ENCODE measurements at regions not wholly inside any gene's neighbourhood (a gene's known extent, or its start where the extent isn't known, plus 50 kb on each side); places are given as distances from the start of the nearest gene placed in this dataset.
"Not testable (repeated sequence)": the region's sequence is repeated elsewhere in the genome, so short reads cannot be mapped to it uniquely, and the experiment has no call there.

- Histone ChIP-seq H3K36me3 (ENCODE audit: control insufficient read depth in 2 of 2, insufficient read depth in 2 of 2, low read length in 2 of 2) (no peaks in the 10 kb centered on the region), H3K9ac (ENCODE audit: low read length in 2 of 2) (no peak overlapping the region), H3K4me1 (ENCODE audit: control insufficient read depth, insufficient read depth, low read length) (peaks cover 7% of the 10 kb centered on the region), H3K9me3 (ENCODE audit: control insufficient read depth in 2 of 2, low read length in 2 of 2) (no peaks in the 10 kb centered on the region), H3K27me3 (ENCODE audit: control insufficient read depth in 1 of 2, insufficient read depth in 2 of 2, low read length in 2 of 2) (no peaks in the 10 kb centered on the region), H3K27ac (ENCODE audit: low read length) (no peak overlapping the region), H3K4me3 (ENCODE audit: low read length in 2 of 2) (no peak overlapping the region)
Observed at GRCh38 chr9:129307227-129307970, 129.3 kb upstream of the IER5L start.

GRCh38 chr9:129306318-129306973 is 128.4 kb upstream of the IER5L start:
- H3K9ac ChIP-seq (ENCODE audit: low read length in 2 of 2) = no peak overlapping the region
- no peak overlapping the region for H3K4me3 ChIP-seq (ENCODE audit: low read length in 2 of 2)
- no peaks in the 10 kb centered on the region for H3K9me3 ChIP-seq (ENCODE audit: control insufficient read depth in 2 of 2, low read length in 2 of 2)
- no peaks in the 10 kb centered on the region for H3K27me3 ChIP-seq (ENCODE audit: control insufficient read depth in 1 of 2, insufficient read depth in 2 of 2, low read length in 2 of 2)
- H3K27ac ChIP-seq (ENCODE audit: low read length) = peak overlapping the region; percentile 18
- no peaks in the 10 kb centered on the region for H3K36me3 ChIP-seq (ENCODE audit: control insufficient read depth in 2 of 2, insufficient read depth in 2 of 2, low read length in 2 of 2)
- H3K4me1 ChIP-seq (ENCODE audit: control insufficient read depth, insufficient read depth, low read length) = peaks cover 7% of the 10 kb centered on the region

- Histone ChIP-seq H3K9ac (ENCODE audit: low read length in 2 of 2) (no peak overlapping the region), H3K9me3 (ENCODE audit: control insufficient read depth in 2 of 2, low read length in 2 of 2) (no peaks in the 10 kb centered on the region), H3K27ac (ENCODE audit: low read length) (no peak overlapping the region), H3K4me3 (ENCODE audit: low read length in 2 of 2) (no peak overlapping the region), H3K36me3 (ENCODE audit: control insufficient read depth in 2 of 2, insufficient read depth in 2 of 2, low read length in 2 of 2) (no peaks in the 10 kb centered on the region), H3K4me1 (ENCODE audit: control insufficient read depth, insufficient read depth, low read length) (peaks cover 7% of the 10 kb centered on the region), H3K27me3 (ENCODE audit: control insufficient read depth in 1 of 2, insufficient read depth in 2 of 2, low read length in 2 of 2) (no peaks in the 10 kb centered on the region)
Observed at GRCh38 chr9:129305246-129305645, 127.2 kb upstream of the IER5L start.

- no peak overlapping the region for H3K9ac ChIP-seq (ENCODE audit: low read length in 2 of 2)
- H3K36me3 ChIP-seq (ENCODE audit: control insufficient read depth in 2 of 2, insufficient read depth in 2 of 2, low read length in 2 of 2) = no peaks in the 10 kb centered on the region
- H3K27ac ChIP-seq (ENCODE audit: low read length) = no peak overlapping the region
- no peaks in the 10 kb centered on the region for H3K27me3 ChIP-seq (ENCODE audit: control insufficient read depth in 1 of 2, insufficient read depth in 2 of 2, low read length in 2 of 2)
- H3K4me3 ChIP-seq (ENCODE audit: low read length in 2 of 2) = no peak overlapping the region
- H3K9me3 ChIP-seq (ENCODE audit: control insufficient read depth in 2 of 2, low read length in 2 of 2) = no peaks in the 10 kb centered on the region
- peaks cover 7% of the 10 kb centered on the region for H3K4me1 ChIP-seq (ENCODE audit: control insufficient read depth, insufficient read depth, low read length)
Observed at GRCh38 chr9:129301941-129302340, 123.9 kb upstream of the IER5L start.

- not testable (repeated sequence) for H3K27ac ChIP-seq (ENCODE audit: low read length)
Observed at GRCh38 chr9:129296195-129296594, 118.1 kb upstream of the IER5L start.

GRCh38 chr9:129291041-129291501 is 113.0 kb upstream of the IER5L start:
- H3K9me3 ChIP-seq (ENCODE audit: control insufficient read depth in 2 of 2, low read length in 2 of 2) = peaks cover 0 to 4% of the 10 kb centered on the region in 2 donors
- no peak overlapping the region for H3K27ac ChIP-seq (ENCODE audit: low read length)
- peaks cover 3% of the 10 kb centered on the region for H3K4me1 ChIP-seq (ENCODE audit: control insufficient read depth, insufficient read depth, low read length)
- H3K4me3 ChIP-seq (ENCODE audit: low read length in 2 of 2) = no peak overlapping the region
- no peaks in the 10 kb centered on the region for H3K36me3 ChIP-seq (ENCODE audit: control insufficient read depth in 2 of 2, insufficient read depth in 2 of 2, low read length in 2 of 2)
- no peaks in the 10 kb centered on the region for H3K27me3 ChIP-seq (ENCODE audit: control insufficient read depth in 1 of 2, insufficient read depth in 2 of 2, low read length in 2 of 2)
- no peak overlapping the region for H3K9ac ChIP-seq (ENCODE audit: low read length in 2 of 2)

More at GRCh38 chr9:129296195-129296594, 118.1 kb upstream of the IER5L start:
- H3K9me3 ChIP-seq (ENCODE audit: control insufficient read depth in 2 of 2, low read length in 2 of 2); H3K4me1 ChIP-seq (ENCODE audit: control insufficient read depth, insufficient read depth, low read length); H3K9ac ChIP-seq (ENCODE audit: low read length in 2 of 2); H3K27me3 ChIP-seq (ENCODE audit: control insufficient read depth in 1 of 2, insufficient read depth in 2 of 2, low read length in 2 of 2); H3K36me3 ChIP-seq (ENCODE audit: control insufficient read depth in 2 of 2, insufficient read depth in 2 of 2, low read length in 2 of 2); H3K4me3 ChIP-seq (ENCODE audit: low read length in 2 of 2): not testable (repeated sequence)

GRCh38 chr9:129290606-129291005 is 112.5 kb upstream of the IER5L start:
- no peak overlapping the region for H3K4me3 ChIP-seq (ENCODE audit: low read length in 2 of 2)
- no peaks in the 10 kb centered on the region for H3K36me3 ChIP-seq (ENCODE audit: control insufficient read depth in 2 of 2, insufficient read depth in 2 of 2, low read length in 2 of 2)
- no peak overlapping the region for H3K27ac ChIP-seq (ENCODE audit: low read length)
- peaks cover 3% of the 10 kb centered on the region for H3K4me1 ChIP-seq (ENCODE audit: control insufficient read depth, insufficient read depth, low read length)
- H3K9ac ChIP-seq (ENCODE audit: low read length in 2 of 2) = no peak overlapping the region
- no peaks in the 10 kb centered on the region for H3K27me3 ChIP-seq (ENCODE audit: control insufficient read depth in 1 of 2, insufficient read depth in 2 of 2, low read length in 2 of 2)
- peaks cover 0 to 4% of the 10 kb centered on the region in 2 donors for H3K9me3 ChIP-seq (ENCODE audit: control insufficient read depth in 2 of 2, low read length in 2 of 2)

- no peaks in the 10 kb centered on the region for H3K27me3 ChIP-seq (ENCODE audit: control insufficient read depth in 1 of 2, insufficient read depth in 2 of 2, low read length in 2 of 2)
- no peak overlapping the region for H3K27ac ChIP-seq (ENCODE audit: low read length)
- no peaks in the 10 kb centered on the region for H3K9me3 ChIP-seq (ENCODE audit: control insufficient read depth in 2 of 2, low read length in 2 of 2)
- H3K4me3 ChIP-seq (ENCODE audit: low read length in 2 of 2) = no peak overlapping the region
- no peaks in the 10 kb centered on the region for H3K36me3 ChIP-seq (ENCODE audit: control insufficient read depth in 2 of 2, insufficient read depth in 2 of 2, low read length in 2 of 2)
- no peak overlapping the region for H3K9ac ChIP-seq (ENCODE audit: low read length in 2 of 2)
- peaks cover 3% of the 10 kb centered on the region for H3K4me1 ChIP-seq (ENCODE audit: control insufficient read depth, insufficient read depth, low read length)
Observed at GRCh38 chr9:129289883-129290282, 111.8 kb upstream of the IER5L start.

- Histone ChIP-seq H3K4me3 (ENCODE audit: low read length in 2 of 2) (no peak overlapping the region), H3K9me3 (ENCODE audit: control insufficient read depth in 2 of 2, low read length in 2 of 2) (no peaks in the 10 kb centered on the region), H3K27ac (ENCODE audit: low read length) (no peak overlapping the region), H3K9ac (ENCODE audit: low read length in 2 of 2) (no peak overlapping the region), H3K27me3 (ENCODE audit: control insufficient read depth in 1 of 2, insufficient read depth in 2 of 2, low read length in 2 of 2) (no peaks in the 10 kb centered on the region), H3K4me1 (ENCODE audit: control insufficient read depth, insufficient read depth, low read length) (peaks cover 3% of the 10 kb centered on the region), H3K36me3 (ENCODE audit: control insufficient read depth in 2 of 2, insufficient read depth in 2 of 2, low read length in 2 of 2) (no peaks in the 10 kb centered on the region)
Observed at GRCh38 chr9:129289131-129289731, 111.2 kb upstream of the IER5L start.

GRCh38 chr9:129287619-129288305 is 109.7 kb upstream of the IER5L start:
- Histone ChIP-seq H3K9ac (ENCODE audit: low read length in 2 of 2) (no peak overlapping the region), H3K4me1 (ENCODE audit: control insufficient read depth, insufficient read depth, low read length) (peaks cover 8% of the 10 kb centered on the region), H3K27me3 (ENCODE audit: control insufficient read depth in 1 of 2, insufficient read depth in 2 of 2, low read length in 2 of 2) (no peaks in the 10 kb centered on the region), H3K4me3 (ENCODE audit: low read length in 2 of 2) (no peak overlapping the region), H3K27ac (ENCODE audit: low read length) (no peak overlapping the region), H3K36me3 (ENCODE audit: control insufficient read depth in 2 of 2, insufficient read depth in 2 of 2, low read length in 2 of 2) (no peaks in the 10 kb centered on the region), H3K9me3 (ENCODE audit: control insufficient read depth in 2 of 2, low read length in 2 of 2) (no peaks in the 10 kb centered on the region)

Measured in stomach smooth muscle (tissue), 2 donors.